IPS DF 19.7 (cell line): ENCODE measurements at regions not wholly inside any gene's neighbourhood (a gene's known extent, or its start where the extent isn't known, plus 50 kb on each side); places are given as distances from the start of the nearest gene placed in this dataset.
"Not testable (repeated sequence)": the region's sequence is repeated elsewhere in the genome, so short reads cannot be mapped to it uniquely, and the experiment has no call there.

Source experiments
- DNase-seq: peaks from one replicate; pipeline ENCODE4 v3.0.0-alpha.2; 2013; ENCODE audit warnings: low read depth, low spot score

GRCh38 chr1:93773049-93773838 is 91.6 kb upstream of the BCAR3 start:
- no peak for DNase-seq

- no peak for DNase-seq
Observed at GRCh38 chr1:93771843-93772242, 90.2 kb upstream of the BCAR3 start.

GRCh38 chr1:93770640-93771039 is 89.0 kb upstream of the BCAR3 start:
- no peak for DNase-seq

- no peak for DNase-seq
Observed at GRCh38 chr1:93769777-93770176, 88.1 kb upstream of the BCAR3 start.

- no peak for DNase-seq
Observed at GRCh38 chr1:93768380-93768863, 86.8 kb upstream of the BCAR3 start.

- no peak for DNase-seq
Observed at GRCh38 chr1:93766451-93766850, 84.8 kb upstream of the BCAR3 start.

- DNase-seq = no peak
Observed at GRCh38 chr1:93765099-93765498, 83.5 kb upstream of the BCAR3 start.

GRCh38 chr1:93764366-93764750 is 82.7 kb upstream of the BCAR3 start:
- DNase-seq = no peak

GRCh38 chr1:93763704-93764365 is 82.2 kb upstream of the BCAR3 start:
- DNase-seq = no peak

- no peak for DNase-seq
Observed at GRCh38 chr1:93758842-93759515, 77.3 kb upstream of the BCAR3 start.

GRCh38 chr1:93757256-93758036 is 75.8 kb upstream of the BCAR3 start:
- DNase-seq = no peak

GRCh38 chr1:93756657-93757056 is 75.0 kb upstream of the BCAR3 start:
- DNase-seq = no peak

- not testable (repeated sequence) for DNase-seq
Observed at GRCh38 chr1:93755251-93755715, 73.6 kb upstream of the BCAR3 start.

GRCh38 chr1:93753791-93754763 is 72.4 kb upstream of the BCAR3 start:
- no peak for DNase-seq

- no peak for DNase-seq
Observed at GRCh38 chr1:93751377-93752250, 70.0 kb upstream of the BCAR3 start.

GRCh38 chr1:93750955-93751354 is 69.3 kb upstream of the BCAR3 start:
- DNase-seq = no peak

- DNase-seq = no peak
Observed at GRCh38 chr1:93749894-93750301, 68.3 kb upstream of the BCAR3 start.

- no peak for DNase-seq
Observed at GRCh38 chr1:93749487-93749886, 67.8 kb upstream of the BCAR3 start.

GRCh38 chr1:93746021-93746812 is 64.6 kb upstream of the BCAR3 start:
- DNase-seq = no peak
